Left cardiac atrium (tissue), 4 donors: ENCODE measurements at regions not wholly inside any gene's neighbourhood (a gene's known extent, or its start where the extent isn't known, plus 50 kb on each side); places are given as distances from the start of the nearest gene placed in this dataset.
"Not testable (repeated sequence)": the region's sequence is repeated elsewhere in the genome, so short reads cannot be mapped to it uniquely, and the experiment has no call there.

Experiments used
- ATAC-seq, 2 donors: fragments of 200-7000 bp; cut with Tn5 transposase; one replicate each; pipeline ENCODE4 v1.9.1; 2020; ENCODE audit warnings: mild to moderate bottlenecking in 2 of 2, moderate library complexity in 2 of 2
- DNase-seq: peaks from one replicate; pipeline ENCODE4 v3.0.0-alpha.2; 2020
- intact Hi-C, 2 donors: fragments of 100-400 bp; cut with DNase I; formaldehyde crosslinking; loops; one replicate each; pipeline versions ENCODE4 v1.14.1 to v1.15.1; 2022 to 2023
- donor health status: DM: no; HTN: yes; CAD: no.
- donor health status: DM: no; HTN: yes; CAD: no; lungs with severe emphysema.
- donor health status: DM: yes; HTN: yes; CAD: no.
- donor health status: Dilated cardiomyopathy.

DNA sequence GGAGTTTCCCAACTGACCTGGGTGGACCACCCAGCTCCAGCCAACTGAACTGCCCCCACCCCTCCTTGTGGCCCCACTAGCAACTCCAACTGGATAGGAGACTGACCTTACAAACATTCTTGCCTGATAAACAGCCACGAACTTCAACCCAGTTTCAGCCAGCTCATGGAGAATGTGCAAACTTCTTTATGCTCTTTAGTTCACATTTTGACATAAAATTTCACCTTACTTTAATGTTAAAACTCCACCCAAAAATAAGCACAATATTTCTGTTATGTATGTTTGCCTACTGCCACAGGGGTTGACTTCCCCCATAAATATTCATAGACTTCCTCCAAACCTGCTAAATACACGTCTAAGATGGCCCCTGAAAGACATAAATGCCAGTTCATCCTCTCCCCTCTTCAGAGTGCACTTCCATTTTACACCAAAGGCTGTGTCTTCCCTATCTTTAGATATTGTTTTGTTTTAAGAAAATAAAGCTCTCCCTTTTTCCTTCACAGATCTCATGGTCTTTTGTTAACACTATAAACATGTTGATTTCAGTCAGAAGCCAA lies 643.7 kb downstream of the EPM2A start:
- DNase-seq: no peak
- no peak for ATAC-seq
- intact Hi-C loops: no loop called here

DNA sequence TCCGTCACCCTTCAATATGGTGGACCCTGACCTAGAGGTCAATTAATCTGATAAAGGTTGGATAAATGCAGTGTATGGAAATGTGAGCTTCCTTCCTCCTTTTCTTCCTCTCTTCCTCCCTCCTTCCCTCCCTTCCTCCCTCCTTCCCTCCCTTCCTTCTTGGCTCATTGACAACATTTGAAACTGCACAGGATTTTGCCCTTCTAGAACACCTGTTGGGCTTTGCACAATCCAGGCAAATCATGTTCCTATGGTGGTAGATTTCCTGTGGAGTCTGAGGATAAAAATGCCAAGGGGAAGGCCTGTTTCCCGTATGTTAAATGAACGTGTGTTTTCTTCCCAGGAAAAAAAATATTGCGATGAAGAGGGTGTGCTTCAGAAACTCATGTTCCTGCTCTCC lies 642.8 kb downstream of the EPM2A start:
- intact Hi-C loops: no loop called here
- no peak for ATAC-seq

DNA sequence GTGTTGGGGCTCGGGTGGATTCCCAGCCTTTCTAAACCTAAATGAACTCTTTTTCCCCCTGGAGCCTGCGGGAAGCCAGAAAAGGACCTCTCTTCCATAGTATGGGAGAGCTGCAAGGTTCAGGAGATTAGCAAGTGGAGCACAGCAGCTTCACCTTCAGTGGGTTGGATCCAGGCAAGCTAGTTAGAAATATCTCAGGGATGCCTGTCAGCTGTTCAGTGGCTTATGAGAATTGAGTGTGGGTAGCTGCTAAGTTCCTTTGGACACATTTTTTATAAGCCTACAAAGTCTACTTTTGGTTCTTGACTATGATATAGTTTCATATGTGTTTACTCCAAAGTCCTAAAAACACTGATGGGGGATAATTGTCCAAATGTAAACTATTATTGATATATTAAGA lies 642.1 kb downstream of the EPM2A start:
- intact Hi-C loops: no loop called here
- ATAC-seq (no peak), DNase-seq (no peak)

More for the DNA sequence above, 642.8 kb downstream of the EPM2A start:
- no peak for DNase-seq

DNA sequence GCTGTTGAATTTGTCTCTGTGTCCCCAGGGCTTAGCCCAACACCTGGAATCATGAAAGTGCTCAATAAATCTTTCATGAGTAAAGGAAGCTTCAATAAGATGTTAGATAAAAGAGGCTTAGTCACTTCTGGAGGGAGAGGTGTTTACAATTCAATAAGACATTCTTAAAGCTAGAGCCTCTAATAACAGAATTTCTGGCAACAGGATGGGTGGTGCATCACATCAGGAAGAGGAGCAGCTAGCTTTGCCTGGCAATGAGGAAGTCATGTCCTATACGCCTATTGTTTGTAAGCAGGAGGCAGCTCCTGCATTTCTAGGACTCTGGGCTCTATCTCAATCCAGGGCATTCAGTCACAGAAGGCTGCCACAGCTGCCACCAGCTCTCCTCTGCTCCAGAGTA lies 638.5 kb downstream of the EPM2A start:
- ATAC-seq: no peak
- intact Hi-C loops: no loop called here
- no peak for DNase-seq

DNA sequence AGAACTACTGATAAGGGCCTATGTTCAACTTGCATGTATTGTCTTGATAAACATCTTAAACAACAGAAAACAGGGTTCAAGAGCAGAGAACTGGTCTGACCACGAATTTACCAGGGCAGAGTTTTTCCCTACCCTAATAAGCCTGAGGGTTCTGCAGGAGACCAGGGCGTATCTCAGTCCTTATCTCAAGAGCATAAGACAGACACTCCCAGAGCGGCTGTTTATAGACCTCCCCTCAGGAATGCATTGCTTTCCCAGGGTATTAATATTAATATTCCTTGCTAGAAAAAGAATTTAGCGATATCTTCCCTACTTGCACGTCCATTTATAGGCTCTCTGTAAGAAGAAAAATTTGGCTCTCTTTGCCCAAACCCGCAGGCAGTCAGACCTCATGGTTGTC lies 637.2 kb downstream of the EPM2A start:
- intact Hi-C loops, ATAC-seq, DNase-seq: not testable (repeated sequence)

DNA sequence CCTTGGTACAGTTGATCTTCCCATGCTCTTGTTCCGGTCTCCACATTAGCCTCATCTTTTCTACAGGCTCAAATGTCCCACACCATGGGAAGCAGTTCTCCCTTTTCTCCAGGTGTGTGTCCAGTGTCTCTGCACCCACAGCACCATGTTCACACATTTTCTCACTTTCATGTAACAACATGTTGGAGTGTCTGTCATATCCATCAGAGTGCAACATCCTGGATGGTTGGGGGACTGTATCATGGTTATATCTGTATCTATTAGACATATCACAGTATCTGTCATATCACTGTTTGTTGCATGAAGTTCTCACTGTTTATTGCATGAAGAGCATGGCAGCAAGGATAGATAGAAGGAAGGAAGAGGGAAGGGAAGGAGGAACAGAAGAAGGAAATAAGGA lies 635.6 kb downstream of the EPM2A start:
- intact Hi-C loops: no loop called here
- ATAC-seq (no peak), DNase-seq (no peak)

DNA sequence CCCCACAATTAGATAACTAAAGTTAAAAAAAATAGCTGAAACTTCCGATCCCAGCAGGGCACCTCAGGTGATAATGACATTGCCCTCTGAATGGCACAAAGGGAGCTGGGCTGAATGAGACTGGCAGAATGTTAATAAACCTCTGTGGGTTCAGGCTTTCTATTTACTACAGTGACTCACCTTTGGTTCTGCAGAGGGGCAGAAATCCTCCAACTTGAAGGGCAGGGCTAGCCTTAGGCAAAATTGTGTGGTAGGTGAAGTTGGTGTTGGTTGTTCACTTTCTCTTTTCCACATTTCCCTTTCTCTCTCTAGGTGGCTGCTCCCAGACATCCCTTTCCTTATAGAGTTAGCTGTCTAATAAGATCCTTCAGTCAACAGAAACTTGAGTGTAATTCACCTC lies 625.2 kb downstream of the EPM2A start:
- no peak for ATAC-seq
- intact Hi-C loops: no loop called here
- DNase-seq: no peak

DNA sequence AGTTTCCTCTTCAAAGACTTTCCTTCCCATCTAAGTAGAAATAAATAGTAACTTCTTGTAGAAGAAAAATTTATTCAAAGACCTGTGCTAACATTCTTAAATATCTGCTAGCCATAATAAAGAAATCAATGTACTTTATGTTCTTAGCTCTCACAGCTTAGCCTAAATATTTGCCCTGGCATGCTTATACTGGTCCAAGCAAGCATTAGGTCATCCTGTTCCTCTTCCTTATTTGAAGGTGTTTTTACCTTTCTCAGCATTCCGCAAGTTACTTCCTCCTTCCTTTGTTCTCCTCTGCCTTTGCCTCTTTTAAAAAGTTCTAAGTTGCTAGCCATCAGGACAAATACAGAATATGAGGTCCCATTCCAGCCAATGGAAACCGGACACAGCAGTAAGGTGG lies 623.9 kb downstream of the EPM2A start:
- DNase-seq, intact Hi-C loops, ATAC-seq: not testable (repeated sequence)

DNA sequence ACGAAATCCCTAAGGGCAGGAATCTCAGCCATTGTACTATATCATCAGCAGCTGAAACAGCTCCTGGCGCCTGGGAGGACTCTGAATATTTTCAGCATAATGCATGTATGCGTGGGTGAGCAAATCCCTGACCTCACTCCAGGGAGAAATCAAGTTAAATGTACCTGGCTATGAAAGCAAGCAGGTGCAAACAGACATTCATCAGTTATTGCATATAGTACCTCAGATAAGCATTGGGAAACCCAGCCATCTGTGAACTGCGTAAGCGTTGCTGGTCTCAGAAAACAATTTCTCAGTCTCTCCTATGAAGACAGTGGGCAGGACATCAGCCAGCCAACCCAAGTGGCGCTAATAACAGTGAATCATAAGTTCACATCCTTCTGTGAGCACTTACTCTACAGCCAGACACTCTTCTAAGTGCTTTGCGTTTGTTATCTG lies 622.6 kb downstream of the EPM2A start:
- intact Hi-C loops: no loop called here
- ATAC-seq (no peak), DNase-seq (no peak)

DNA sequence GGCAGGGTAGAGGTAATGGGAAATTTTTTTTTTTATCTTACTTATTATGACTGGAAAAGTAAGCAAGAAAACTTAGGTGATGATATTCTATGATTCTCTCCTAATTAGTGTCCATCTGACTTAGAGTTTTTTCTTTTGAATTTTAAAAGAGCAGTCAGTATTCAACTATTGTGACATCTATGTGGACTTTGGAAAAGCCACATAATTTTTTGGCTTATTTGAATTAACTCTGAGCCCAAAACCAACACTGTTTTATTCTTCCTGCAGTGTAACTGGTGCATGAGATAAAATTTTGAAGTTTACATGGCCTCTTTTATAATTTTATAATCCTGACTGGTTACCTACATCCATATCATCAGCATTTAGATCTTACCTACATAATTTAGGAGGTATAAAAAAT lies 619.7 kb downstream of the EPM2A start:
- no peak for DNase-seq

DNA sequence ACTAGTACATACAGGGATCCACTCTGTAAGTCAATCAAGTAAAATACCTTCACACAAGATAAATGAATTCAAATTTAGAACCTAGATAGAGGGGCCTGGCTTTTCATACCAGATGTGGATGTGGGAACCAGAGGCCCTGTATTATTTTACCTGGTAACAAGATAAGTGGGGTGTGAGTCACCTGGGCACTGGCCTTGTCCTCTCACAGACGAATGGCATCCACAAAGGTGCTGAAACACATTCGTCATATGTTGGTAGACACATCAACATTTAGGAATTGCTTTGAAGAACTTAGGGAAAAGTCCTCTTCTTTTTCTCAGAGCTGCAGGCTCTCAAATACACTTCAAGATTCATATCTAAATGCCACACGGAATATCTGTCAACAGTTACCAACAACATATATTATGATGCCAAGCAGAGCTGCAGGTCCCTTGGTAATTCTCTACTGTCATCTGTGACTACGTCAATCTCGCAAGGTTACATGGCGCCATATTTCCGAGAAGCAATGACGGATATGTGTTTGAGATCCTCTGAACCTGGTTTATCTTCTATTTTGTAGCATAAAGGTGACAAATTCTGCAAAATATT lies 618.6 kb downstream of the EPM2A start:
- no peak for DNase-seq
- no peak for ATAC-seq
- intact Hi-C loops: no loop called here

More for the DNA sequence above, 619.7 kb downstream of the EPM2A start:
- intact Hi-C loops: no loop called here
- no peak for ATAC-seq

DNA sequence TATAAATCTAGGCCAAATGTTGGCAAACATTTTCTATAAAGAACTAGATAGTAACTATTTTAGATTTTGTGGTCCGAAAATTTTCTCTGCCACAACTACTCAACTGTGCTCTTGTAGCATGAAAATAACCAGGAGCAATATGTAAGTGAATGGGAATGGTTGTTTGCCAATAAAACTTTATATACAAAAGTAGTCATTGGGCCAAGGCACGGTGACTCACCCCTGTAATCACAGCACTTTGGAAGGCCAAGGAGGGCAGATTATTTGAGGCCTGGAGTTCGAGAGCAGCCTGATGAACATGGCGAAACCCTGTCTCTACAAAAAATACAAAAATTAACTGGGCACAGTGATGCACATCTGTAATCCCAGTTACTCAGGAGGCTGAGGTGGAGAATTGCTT lies 617.1 kb downstream of the EPM2A start:
- DNase-seq (no peak), ATAC-seq (no peak)
- intact Hi-C loops: no loop called here

DNA sequence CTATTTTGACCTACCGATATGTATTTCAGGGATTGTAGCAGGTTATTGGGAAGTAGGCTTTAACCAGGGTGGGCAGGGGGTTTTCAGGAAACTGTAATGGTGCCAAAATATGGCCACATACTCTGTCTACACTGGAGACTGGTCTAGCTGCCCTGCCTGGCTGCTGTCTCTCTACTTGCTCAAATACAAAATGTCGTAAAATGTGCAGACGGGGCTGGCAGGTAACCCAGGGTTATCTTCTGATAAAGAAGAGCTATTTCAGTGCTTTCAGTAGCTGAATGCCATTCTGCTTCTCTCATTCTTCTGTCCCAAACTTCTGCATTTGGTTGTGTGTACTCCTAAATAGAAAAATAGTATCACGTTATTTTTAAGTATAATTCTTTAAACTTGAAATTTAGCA lies 616.2 kb downstream of the EPM2A start:
- ATAC-seq (peak in 1 of 2 donors; percentile 36), DNase-seq (no peak)
- intact Hi-C loops: no loop called here

DNA sequence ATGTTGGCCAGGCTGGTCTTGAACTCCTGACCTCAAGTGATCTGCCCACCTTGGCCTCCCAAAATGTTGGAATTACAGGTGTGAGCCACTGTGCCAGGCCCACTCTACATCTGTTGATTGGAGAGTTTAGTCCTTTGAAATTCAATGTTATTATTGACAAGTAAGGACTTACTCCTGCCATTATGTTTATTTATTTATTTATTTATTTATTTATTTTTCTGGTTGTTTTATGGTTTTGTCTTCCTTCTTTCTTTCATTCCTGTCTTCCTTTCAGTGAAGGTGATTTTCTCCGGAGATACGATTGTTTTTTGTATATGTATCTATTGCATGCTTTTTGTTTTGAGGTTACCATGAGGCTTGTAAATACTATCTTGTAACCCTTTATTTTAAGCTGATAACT lies 602.6 kb downstream of the EPM2A start:
- DNase-seq (no peak), ATAC-seq (no peak)
- intact Hi-C loops: no loop called here

DNA sequence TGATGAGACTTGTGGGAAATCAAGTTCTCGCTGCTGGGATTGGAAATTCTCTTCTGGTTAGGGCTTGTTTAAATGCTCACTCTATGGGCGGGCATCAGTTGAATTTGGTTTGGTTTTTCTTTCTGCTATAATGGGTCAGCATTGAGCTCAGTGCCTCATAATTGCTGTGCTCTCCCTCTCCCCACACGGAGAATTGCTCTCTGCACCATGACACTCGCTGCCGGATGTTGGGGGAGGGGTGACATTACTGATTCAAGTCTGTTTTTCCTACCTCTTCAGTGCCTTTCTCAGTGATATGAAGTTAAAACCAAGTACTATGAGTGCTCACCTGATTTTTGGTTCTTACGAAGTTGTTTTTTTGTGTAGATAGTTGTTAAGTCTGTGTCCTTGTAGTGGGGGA lies 599.6 kb downstream of the EPM2A start:
- ATAC-seq (no peak), DNase-seq (no peak)
- intact Hi-C loops: no loop called here

DNA sequence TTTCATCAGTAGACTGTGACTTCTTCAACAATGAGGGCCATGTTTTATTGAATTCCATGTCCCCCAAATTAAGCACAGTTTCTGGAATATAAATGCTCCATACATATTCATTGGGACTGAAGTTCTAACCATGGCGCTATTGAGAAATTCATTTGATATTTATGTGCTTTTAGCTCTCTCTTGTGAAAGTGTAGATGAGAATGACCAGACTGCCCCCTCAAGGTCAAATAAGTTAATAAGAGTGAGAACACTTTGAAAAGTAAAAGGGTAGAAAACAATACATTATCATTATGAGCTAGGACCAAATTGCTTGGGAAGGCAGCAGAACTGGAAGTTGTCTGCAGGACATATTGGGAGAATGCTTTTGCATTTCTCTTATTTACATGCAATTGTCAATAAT lies 597.9 kb downstream of the EPM2A start:
- DNase-seq (no peak), ATAC-seq (no peak)
- intact Hi-C loops: no loop called here

DNA sequence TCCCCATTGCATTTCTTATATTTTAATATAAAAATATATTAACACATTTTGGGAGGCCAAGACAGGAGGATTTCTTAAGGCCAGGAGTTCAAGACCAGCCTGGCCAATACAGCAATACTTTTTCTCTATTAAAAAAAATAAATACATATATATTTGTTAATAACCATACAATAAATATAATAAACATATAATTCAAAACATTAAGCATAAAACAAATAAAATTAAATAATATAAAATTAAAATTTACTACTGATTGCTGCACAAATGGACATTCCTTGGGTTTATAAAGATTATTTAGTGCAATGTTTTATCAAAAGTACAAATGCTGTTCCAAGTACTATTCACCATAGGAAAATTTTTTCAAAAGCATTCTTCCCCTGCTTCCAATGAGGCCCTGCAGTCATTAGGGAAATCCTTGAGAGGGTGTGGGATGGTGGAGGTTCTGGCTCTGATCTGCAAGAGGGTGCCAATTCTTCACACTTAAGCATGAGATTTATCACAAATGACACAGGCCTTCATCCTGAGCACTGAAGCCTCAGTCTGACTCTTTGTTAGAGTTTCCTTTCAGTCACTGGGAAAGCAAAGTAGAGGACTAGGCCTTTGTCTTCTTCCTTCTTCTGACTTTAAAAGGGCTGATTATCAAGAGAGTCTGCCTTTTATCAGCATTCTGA lies 596.7 kb downstream of the EPM2A start:
- intact Hi-C loops: no loop called here
- ATAC-seq (no peak), DNase-seq (no peak)

DNA sequence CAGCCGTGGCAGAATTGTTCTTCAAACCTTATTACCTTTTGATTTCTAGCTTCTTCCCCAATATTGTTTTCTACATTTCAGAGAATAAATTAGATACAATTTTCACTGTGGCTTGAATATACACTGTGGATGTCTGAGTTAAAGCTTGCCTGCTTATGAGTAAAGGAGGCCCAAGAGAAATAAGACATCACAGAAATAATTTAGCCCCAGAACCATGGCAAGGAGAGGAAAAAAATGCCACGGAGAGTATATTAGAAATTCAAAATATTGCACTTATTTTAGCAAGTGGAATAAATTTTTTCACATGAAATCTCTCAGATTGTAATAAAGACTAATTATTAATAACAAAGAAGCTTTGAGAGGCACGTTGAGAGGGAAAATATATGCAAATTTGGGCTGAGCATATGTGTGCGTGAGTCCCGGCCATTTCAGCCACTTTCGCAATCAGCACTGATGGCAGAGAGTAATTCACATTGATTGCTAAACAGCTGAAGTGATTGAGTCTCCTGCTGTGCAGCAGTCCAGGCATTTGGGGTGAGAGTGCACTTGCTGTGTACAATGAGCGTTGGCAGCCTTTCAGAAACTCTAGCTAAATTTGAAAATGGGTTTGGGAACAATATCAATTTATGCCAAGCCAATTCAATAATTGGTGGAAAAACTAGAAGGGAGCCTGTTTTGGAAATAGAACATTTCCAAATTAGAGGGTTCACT lies 596.0 kb downstream of the EPM2A start:
- no peak for ATAC-seq
- intact Hi-C loops: no loop called here
- no peak for DNase-seq

DNA sequence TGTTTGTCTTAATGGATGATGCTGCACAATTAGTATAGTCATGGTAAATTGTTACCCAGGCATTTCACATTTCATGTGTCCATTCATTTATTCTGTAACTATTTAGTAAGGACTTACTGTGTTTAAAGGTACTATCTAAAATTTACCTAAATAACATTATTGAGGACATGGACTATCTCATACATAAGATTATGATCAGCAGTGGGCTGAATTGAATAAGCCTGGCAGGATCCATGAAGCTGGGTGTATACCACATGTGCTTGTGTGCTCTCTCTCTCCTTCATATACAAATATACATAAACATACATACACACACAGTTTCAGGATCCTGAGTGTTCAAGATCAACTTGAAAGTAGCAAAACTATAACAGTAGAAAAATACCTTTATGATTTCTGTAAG lies 595.4 kb downstream of the EPM2A start:
- intact Hi-C loops: no loop called here
- no peak for ATAC-seq
- DNase-seq: no peak

DNA sequence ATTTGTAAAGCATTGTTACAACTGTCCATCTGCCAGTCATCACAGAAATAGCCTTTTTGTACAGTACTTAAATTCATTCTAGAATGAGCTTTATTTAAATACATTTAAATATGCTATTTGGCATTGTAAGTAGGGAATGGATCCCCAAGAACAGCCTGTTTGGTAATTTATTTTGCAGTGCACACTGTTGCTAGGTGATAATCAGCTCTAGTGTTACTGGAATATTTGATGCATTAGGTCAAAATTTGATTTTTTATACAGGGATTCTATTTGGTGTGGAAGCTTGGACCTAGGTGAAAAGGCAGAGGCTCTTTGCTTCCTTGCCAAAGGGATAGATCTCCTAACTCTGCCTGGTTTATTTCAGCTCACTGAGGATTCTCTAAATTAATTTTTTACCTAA lies 593.7 kb downstream of the EPM2A start:
- ATAC-seq: peak in 1 of 2 donors; percentile 82
- intact Hi-C loops: no loop called here
- no peak for DNase-seq
